AG04449 (cell line): ENCODE measurements at regions not wholly inside any gene's neighbourhood (a gene's known extent, or its start where the extent isn't known, plus 50 kb on each side); places are given as distances from the start of the nearest gene placed in this dataset.

ENCODE experiments used
- CTCF ChIA-PET: fragments of 350-600 bp; formaldehyde crosslinking; extraction: SDS; loops from one replicate; lab custom pipeline; 2021; ENCODE audit warnings: antibody characterized with exemption; lab: Yijun Ruan, JAX
- POLR2A ChIA-PET: fragments of 400-600, 350-600 bp; formaldehyde crosslinking; extraction: SDS; loops from one replicate; lab custom pipeline; 2020; ENCODE audit warnings: antibody characterized with exemption, inconsistent platforms; lab: Yijun Ruan, JAX
- DNase-seq: peaks from one replicate; pipeline ENCODE4 v3.0.0-alpha.2; 2010; ENCODE audit warnings: low read depth, low spot score
- H3K4me3 ChIP-seq: 2 replicates; pipeline ENCODE4 v1.5.1; 2011; ENCODE audit warnings: low read depth, mild to moderate bottlenecking, control low read depth, low read length
- TF ChIP-seq, protein P1 (sequence below): IDR thresholded peaks from one replicate; pipeline ENCODE4 v1.5.1; 2011; ENCODE audit warnings: mild to moderate bottlenecking, moderate library complexity, low read length, control low read depth, inconsistent platforms; ENCODE audit not compliant: insufficient read depth; ENCODE audit errors: missing control alignments

DNA sequence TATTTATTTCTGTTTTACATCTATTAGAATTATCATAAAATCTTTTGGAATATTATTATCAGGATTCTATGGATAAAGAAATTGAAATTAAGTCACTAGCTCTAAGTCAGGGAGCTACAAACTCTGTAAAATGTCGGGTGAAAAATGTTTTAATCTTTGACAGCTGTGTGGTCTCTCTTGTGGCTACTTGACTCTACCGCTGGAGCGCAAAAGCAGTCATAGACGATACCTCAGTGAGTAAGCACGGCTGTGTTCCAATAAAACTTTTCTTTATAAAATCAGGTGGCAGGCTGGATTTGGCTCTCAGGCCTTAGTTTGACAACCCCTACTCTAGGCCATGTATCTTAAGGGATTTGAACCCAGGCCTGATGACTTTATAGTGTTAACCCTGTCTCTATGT lies 88.5 kb upstream of the PFN2 start:
- TF ChIP-seq, protein P1, sequence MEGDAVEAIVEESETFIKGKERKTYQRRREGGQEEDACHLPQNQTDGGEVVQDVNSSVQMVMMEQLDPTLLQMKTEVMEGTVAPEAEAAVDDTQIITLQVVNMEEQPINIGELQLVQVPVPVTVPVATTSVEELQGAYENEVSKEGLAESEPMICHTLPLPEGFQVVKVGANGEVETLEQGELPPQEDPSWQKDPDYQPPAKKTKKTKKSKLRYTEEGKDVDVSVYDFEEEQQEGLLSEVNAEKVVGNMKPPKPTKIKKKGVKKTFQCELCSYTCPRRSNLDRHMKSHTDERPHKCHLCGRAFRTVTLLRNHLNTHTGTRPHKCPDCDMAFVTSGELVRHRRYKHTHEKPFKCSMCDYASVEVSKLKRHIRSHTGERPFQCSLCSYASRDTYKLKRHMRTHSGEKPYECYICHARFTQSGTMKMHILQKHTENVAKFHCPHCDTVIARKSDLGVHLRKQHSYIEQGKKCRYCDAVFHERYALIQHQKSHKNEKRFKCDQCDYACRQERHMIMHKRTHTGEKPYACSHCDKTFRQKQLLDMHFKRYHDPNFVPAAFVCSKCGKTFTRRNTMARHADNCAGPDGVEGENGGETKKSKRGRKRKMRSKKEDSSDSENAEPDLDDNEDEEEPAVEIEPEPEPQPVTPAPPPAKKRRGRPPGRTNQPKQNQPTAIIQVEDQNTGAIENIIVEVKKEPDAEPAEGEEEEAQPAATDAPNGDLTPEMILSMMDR = no peak

GRCh38 chr3:150057227-150057626 lies 86.5 kb upstream of the PFN2 start:
- CTCF ChIA-PET = interaction anchor here (1.2 kb wide), 1 partner anchor 121 kb away, joined by 3 read pairs; no protein-coding TSS in a partner anchor
- DNase-seq = no peak
- no peak overlapping the region for H3K4me3 ChIP-seq
- POLR2A ChIA-PET = no interaction called here
- TF ChIP-seq, protein P1 = no peak

More for the DNA sequence above, 88.5 kb upstream of the PFN2 start:
- no peak overlapping the region for H3K4me3 ChIP-seq
- ChIA-PET CTCF (no interaction called here), POLR2A (interaction anchor here (0.6 kb wide), 1 partner anchor 440 kb away, joined by 3 read pairs; no protein-coding TSS in a partner anchor)
- no peak for DNase-seq

DNA sequence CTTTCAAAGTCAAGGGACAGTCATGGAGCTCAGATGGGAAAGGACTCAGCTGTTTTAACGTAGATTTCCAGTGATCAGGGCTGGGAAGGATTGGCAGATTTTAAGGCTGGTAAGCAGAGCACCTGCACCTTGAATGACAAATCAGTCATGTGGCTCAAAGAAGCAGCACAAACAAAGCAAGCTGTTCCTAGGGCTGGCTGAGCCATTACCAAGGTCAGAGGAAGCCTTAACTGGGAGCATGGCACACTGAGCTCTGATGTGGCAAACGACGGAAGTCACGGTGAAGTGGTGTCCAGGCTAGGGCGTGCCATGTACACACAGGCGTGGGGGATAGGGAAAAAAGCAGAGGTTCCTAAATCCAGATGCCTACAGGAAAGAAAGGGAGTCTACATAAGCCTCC lies 84.6 kb upstream of the PFN2 start:
- no peak overlapping the region for H3K4me3 ChIP-seq
- POLR2A ChIA-PET = no interaction called here
- TF ChIP-seq, protein P1 = no peak
- CTCF ChIA-PET = no interaction called here
- no peak for DNase-seq

GRCh38 chr3:150054635-150055034 lies 83.9 kb upstream of the PFN2 start:
- POLR2A ChIA-PET = no interaction called here
- no peak for DNase-seq
- CTCF ChIA-PET = no interaction called here
- no peak overlapping the region for H3K4me3 ChIP-seq
- TF ChIP-seq, protein P1 = no peak

DNA sequence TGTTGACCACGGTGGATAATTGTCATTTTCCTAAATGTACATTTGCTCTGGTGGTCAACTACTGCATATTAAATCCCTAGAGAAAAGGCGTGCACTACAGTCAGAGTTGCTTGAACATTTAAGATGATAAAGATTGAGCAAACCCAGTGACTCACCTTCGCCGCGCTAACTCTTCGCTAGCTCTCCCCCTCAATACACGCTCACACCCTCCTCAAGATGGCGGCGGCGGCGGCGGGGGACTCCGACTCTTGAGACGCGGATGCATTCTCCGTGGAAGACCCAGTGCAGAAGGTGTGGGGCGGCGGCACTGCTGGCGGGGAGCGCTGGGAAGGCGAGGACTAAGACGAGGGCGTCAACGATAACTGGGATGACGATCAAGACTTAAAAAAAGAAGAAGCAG lies 79.8 kb upstream of the PFN2 start:
- CTCF ChIA-PET = no interaction called here
- TF ChIP-seq, protein P1 = no peak
- POLR2A ChIA-PET = no interaction called here
- DNase-seq = no peak
- no peak overlapping the region for H3K4me3 ChIP-seq

- ChIA-PET CTCF (interaction anchor here (0.5 to 1.3 kb wide), 3 partner anchors 11 to 135 kb away, joined by 3 to 4 read pairs (median 3); no protein-coding TSS in a partner anchor), POLR2A (no interaction called here)
- TF ChIP-seq, protein P1 = no peak
- no peak overlapping the region for H3K4me3 ChIP-seq
- DNase-seq = no peak
These were observed 78.6 kb upstream of the PFN2 start for GRCh38 chr3:150049317-150049716.
